Pancreas (tissue), 10 donors: ENCODE measurements at regions not wholly inside any gene's neighbourhood (a gene's known extent, or its start where the extent isn't known, plus 50 kb on each side); places are given as distances from the start of the nearest gene placed in this dataset.

Experiments used
- ATAC-seq, 4 donors: fragments of 200-7000 bp; cut with Tn5 transposase; one replicate each; pipeline versions ENCODE4 v1.8.0 to v1.9.1; 2020; ENCODE audit warnings: mild to moderate bottlenecking in 4 of 4, moderate library complexity in 4 of 4
- DNase-seq, 6 donors: peaks; one replicate each; pipeline ENCODE4 v3.0.0-alpha.2; 2020
- FAIRE-seq: peaks from 2 replicates; lab custom pipeline; 2012; peaks lifted over from hg19 to GRCh38; lab: Jason Lieb, UNC
- H3K27ac ChIP-seq, 4 donors: fragments of 200-600 bp; sonication (generic); 1 replicate in 3 of 4; 2 replicates in 1 of 4; pipeline versions ENCODE4 v1.5.0 to v1.8.0; 2020
- H3K27me3 ChIP-seq, 4 donors: fragments of 200-600 bp; one replicate each; pipeline ENCODE4 v1.8.0; 2021
- H3K36me3 ChIP-seq, 3 donors: fragments of 200-600 bp; sonication (generic) in 1 of 3; one replicate each; pipeline versions ENCODE4 v1.5.0 to v1.8.0; 2020 to 2021
- H3K4me1 ChIP-seq, 3 donors: fragments of 200-600 bp; one replicate each; pipeline ENCODE4 v1.8.0; 2021
- H3K4me3 ChIP-seq, 4 donors: fragments of 200-600 bp; sonication (generic) in 2 of 4; one replicate each; pipeline versions ENCODE4 v1.5.0 to v1.8.0; 2020 to 2021
- H3K9me3 ChIP-seq, 4 donors: fragments of 200-600 bp; one replicate each; pipeline ENCODE4 v1.8.0; 2021
- WGBS, 2 donors: extraction: QIAGEN DNeasy Blood & Tissue Kit; methylation state at CpG; one replicate each; pipeline ENCODE4 v1.1.7; 2013; 5-methylcytosine and 5-hydroxymethylcytosine counted together
- intact Hi-C, 3 donors: fragments of 100-400 bp; cut with DNase I; formaldehyde crosslinking; loops; one replicate each; pipeline versions ENCODE4 v1.11.1 to v1.14.2; 2022
- TF ChIP-seq, protein P1 (sequence below), 4 donors: fragments of 200-600 bp; sonication (generic) in 3 of 4; IDR thresholded peaks; one replicate each; pipeline versions ENCODE4 v1.5.0 to v1.8.0; 2021; ENCODE audit warnings: antibody characterized with exemption in 4 of 4
- donor health status: healthy with polysubstance abuse.
- donor health status: DM: no; HTN: no; CAD: no; lungs with moderate emphysema.
- donor health status: DM: no; HTN: no; CAD: no.
- donor health status: control.
- donor health status: control.
- donor health status: Bipolar disorder and iron deficiency.
- donor health status: DM: yes; HTN: yes; CAD: no.
- donor health status: DM: no; HTN: no; CAD: no.
- donor health status: DM: no; HTN: no; CAD: no.
- donor health status: DM: yes; HTN: yes; CAD: no.

DNA sequence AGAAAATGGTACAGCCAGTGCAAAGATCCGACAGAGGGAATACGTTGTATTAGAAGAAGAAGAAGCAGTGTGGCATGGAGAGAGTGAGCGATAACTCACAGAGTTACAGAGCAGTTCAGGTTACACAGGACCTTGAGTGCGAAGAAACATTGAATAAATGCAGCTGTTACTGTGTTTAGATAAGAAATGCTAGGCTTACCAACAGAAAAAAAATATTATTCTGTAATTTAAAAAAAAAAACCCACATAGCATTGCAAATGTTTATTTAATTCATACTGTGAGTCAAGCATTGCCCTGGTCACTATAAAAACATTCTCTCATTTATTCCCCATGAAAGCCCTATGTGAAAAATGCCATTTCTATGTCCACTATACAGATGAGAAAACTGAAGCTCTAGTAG, 373.4 kb upstream of the EPHA7 start:
- DNase-seq (no peak), FAIRE-seq (no peak), ATAC-seq (no peak)
- Histone ChIP-seq H3K27ac (no peak overlapping the region), H3K4me3 (no peak overlapping the region), H3K27me3 (no peaks in the 10 kb centered on the region), H3K36me3 (no peaks in the 10 kb centered on the region), H3K4me1 (no peaks in the 10 kb centered on the region), H3K9me3 (no peaks in the 10 kb centered on the region)
- 31 to 42% methylated on average over 4 of the region's 4 CpGs for WGBS, 2 donors
- TF ChIP-seq, protein P1, sequence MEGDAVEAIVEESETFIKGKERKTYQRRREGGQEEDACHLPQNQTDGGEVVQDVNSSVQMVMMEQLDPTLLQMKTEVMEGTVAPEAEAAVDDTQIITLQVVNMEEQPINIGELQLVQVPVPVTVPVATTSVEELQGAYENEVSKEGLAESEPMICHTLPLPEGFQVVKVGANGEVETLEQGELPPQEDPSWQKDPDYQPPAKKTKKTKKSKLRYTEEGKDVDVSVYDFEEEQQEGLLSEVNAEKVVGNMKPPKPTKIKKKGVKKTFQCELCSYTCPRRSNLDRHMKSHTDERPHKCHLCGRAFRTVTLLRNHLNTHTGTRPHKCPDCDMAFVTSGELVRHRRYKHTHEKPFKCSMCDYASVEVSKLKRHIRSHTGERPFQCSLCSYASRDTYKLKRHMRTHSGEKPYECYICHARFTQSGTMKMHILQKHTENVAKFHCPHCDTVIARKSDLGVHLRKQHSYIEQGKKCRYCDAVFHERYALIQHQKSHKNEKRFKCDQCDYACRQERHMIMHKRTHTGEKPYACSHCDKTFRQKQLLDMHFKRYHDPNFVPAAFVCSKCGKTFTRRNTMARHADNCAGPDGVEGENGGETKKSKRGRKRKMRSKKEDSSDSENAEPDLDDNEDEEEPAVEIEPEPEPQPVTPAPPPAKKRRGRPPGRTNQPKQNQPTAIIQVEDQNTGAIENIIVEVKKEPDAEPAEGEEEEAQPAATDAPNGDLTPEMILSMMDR (IDR thresholded peaks at IDR 0.05): no peak
- intact Hi-C loops: no loop called here

DNA sequence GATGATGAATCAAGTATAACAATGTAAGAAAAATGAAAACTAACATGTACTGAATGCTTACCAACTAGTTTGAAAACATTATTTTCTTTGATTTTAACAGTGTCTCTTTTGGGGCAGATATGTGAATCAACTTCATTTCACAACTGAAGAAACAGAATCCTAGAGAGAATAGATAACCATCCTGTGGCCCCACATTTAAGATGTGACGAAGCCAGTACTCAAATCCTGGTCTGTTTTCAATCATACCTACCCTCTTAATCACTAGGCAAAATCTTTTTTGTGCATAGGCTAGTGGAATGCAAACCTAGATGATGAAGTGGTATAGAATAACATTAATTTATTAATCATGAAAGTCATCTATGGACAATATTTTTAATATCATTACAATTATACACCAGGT, 371.6 kb upstream of the EPHA7 start:
- intact Hi-C loops: no loop called here
- TF ChIP-seq, protein P1 (IDR thresholded peaks at IDR 0.05): no peak
- Histone ChIP-seq H3K36me3 (no peaks in the 10 kb centered on the region), H3K4me1 (no peaks in the 10 kb centered on the region), H3K4me3 (no peak overlapping the region), H3K27ac (no peak overlapping the region), H3K27me3 (no peaks in the 10 kb centered on the region), H3K9me3 (no peaks in the 10 kb centered on the region)
- FAIRE-seq: no peak
- no peak for DNase-seq
- 79 to 87% methylated on average over 1 of the region's 1 CpG for WGBS, 2 donors
- ATAC-seq: no peak

DNA sequence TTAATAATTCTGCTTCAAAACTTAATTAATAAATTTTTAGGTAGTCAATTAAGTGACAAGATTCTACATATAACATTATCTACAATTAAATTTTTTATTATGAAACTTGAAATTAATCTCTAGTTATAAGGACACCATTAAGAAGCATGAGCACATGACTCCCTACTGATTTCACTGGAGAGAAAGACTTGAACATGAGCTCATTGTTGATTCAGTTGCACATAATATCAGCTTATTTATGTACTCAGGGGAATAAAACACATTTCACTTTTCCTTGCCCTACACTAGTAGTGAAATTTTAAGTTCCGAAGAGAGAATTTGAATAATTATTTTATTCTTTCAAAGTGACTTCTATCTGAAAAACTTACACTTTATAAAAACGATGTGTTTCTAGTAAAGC, 370.2 kb upstream of the EPHA7 start:
- TF ChIP-seq, protein P1 (IDR thresholded peaks at IDR 0.05): no peak
- FAIRE-seq (no peak), ATAC-seq (no peak)

DNA sequence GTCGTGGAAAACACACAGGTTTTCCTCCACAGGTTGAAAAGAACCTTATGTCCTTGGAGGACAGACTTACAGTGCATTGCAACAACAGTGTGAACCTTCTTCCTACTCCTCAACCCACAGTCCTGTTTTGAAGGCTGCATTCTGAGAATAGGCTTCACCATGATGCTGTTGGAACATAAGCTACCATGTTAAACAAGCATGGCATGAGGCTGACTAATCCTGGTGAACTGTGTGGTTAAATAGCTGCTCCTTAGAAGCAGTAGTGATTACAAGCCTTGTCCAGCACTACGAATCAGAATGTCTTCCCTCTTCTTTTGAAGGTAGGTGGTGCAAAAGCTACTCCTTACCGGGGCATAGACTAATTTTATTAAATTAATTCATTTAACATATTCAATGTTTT, 368.5 kb upstream of the EPHA7 start:
- no peak overlapping the region for H3K27ac ChIP-seq
- H3K27me3 ChIP-seq: no peaks in the 10 kb centered on the region
- ATAC-seq (no peak), FAIRE-seq (no peak), DNase-seq (no peak)
- no peaks in the 10 kb centered on the region for H3K9me3 ChIP-seq
- no peak overlapping the region for H3K4me3 ChIP-seq
- H3K36me3 ChIP-seq: no peaks in the 10 kb centered on the region
- TF ChIP-seq, protein P1 (IDR thresholded peaks at IDR 0.05): no peak
- WGBS, 2 donors: 67 to 80% methylated on average over 3 of the region's 3 CpGs
- no peaks in the 10 kb centered on the region for H3K4me1 ChIP-seq
- intact Hi-C loops: no loop called here

More for the DNA sequence above, 370.2 kb upstream of the EPHA7 start:
- WGBS, 2 donors: 73 to 78% methylated on average over 2 of the region's 2 CpGs
- Histone ChIP-seq H3K27me3 (no peaks in the 10 kb centered on the region), H3K4me1 (no peaks in the 10 kb centered on the region), H3K27ac (no peak overlapping the region), H3K9me3 (no peaks in the 10 kb centered on the region), H3K36me3 (no peaks in the 10 kb centered on the region), H3K4me3 (no peak overlapping the region)
- intact Hi-C loops: no loop called here
- no peak for DNase-seq

DNA sequence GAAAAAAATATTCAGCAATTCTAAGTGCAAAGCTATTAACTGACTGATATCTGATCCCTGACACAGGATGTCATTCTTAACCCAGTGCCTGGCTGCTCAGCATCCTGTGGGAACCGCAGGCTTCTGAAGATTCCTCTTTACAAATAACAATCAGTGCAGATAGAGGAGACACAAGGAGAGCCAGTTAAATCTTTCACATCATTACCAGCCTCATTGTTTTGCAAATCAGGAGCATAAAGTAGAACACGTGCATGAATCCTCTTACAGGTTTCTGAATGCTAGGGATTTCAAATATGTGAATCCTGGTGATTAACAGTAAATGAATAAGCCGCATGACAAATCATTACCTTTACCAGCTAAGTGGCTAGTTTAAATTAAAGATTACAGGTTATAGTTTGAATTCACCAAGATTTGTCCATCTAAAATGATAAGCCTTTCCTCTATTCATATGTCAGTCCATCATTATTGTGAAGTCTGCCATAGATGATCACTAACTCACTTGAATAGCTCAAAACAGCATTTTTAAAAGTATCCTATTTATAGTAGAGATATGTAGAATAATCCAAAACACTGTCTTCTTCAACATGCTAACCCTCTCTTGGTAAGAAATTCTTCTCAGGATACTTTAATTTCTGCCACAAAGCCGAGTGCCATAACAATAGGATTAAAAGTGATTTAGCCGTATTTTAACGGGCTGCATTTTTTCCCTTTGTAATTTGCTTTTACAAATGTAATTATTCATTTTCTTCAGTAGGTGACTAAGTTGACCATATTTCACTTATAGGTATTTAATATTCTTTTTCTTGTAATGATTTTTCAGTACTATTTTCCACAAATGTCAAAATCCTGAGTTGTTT, 367.3 kb upstream of the EPHA7 start:
- ATAC-seq (no peak), FAIRE-seq (no peak), DNase-seq (no peak)
- Histone ChIP-seq H3K9me3 (no peaks in the 10 kb centered on the region), H3K4me3 (no peak overlapping the region), H3K27ac (no peak overlapping the region), H3K27me3 (no peaks in the 10 kb centered on the region), H3K36me3 (no peaks in the 10 kb centered on the region), H3K4me1 (no peaks in the 10 kb centered on the region)
- intact Hi-C loops: no loop called here
- WGBS, 2 donors: 61 to 64% methylated on average over 6 of the region's 6 CpGs
- TF ChIP-seq, protein P1 (IDR thresholded peaks at IDR 0.05): no peak
